GM19438 (cell line): ENCODE measurements at regions not wholly inside any gene's neighbourhood (a gene's known extent, or its start where the extent isn't known, plus 50 kb on each side); places are given as distances from the start of the nearest gene placed in this dataset.

Source experiments
- ATAC-seq: cut with Tn5 transposase; IDR thresholded peaks from one replicate; pipeline ENCODE4 v1.9.1; 2021; ENCODE audit warnings: low read depth; ENCODE audit not compliant: unreplicated experiment

DNA sequence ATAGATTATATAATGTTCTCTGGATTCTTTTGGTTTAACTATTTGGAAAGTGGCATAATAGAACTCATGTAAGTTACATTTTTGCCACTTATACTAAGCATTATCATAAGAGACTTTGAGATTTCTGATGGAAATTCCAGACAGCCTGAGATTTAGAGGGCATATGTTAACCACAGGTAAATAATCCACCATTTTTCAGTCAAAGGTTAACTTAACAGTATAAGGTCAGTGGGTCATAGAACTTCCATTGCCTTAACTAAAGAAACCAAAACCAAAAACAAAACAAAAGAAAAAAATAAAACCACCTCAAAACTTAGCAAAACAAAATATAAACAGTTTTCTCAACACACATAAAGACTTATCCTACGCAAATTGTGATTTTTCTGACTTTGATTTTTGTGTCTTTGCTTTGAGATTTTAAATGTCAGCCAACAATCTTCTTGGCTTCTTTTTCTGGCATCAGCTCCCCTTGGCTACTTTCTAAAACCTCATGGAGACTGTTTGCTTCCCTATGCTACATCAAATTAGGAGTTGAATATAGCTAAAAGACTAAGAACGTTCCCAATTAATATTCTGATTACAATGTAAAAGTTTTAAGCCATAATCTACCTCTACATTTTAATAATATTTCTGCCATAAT is 430.1 kb upstream of the DAB2 start:
- ATAC-seq, result no peak

DNA sequence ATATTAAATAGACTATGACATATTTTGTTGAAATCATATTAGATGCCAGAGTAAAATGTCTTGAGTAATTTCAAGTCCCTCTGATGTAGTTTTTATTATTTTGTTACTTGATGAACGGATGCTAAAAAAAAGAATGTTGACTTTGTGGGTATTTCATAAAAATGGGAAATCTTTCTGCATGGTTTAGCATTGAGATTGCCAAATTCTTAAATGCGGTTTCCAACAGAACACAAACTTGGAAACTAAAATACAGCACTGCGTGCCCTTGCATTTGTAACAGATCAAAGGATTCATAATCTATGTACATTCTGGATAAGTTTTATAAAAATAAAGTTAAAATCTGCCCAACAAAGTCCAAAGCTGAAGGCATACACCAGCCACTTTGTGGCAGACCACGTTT is 425.5 kb upstream of the DAB2 start:
- ATAC-seq, result no peak

GRCh38 chr5:39846144-39846543 is 421.4 kb upstream of the DAB2 start:
- ATAC-seq, result no peak

DNA sequence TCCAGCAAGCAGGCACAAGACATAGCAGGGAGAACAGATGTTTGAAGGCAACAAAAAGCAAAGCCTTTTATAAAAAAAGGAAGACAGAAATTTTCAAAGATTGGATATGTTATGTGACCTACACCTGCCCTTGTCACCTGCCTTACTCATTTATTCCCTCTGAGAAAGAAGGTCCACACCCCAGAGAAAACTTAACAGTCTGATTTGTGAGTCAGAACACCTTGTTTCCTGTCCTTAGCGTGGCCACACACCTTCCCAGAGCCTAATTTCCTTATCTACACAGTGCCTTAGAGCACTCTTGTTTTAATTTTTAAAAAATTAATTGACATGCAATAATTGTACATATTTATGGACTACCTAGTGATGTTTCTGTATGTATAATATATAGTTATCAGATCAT is 419.0 kb upstream of the DAB2 start:
- no peak for ATAC-seq

DNA sequence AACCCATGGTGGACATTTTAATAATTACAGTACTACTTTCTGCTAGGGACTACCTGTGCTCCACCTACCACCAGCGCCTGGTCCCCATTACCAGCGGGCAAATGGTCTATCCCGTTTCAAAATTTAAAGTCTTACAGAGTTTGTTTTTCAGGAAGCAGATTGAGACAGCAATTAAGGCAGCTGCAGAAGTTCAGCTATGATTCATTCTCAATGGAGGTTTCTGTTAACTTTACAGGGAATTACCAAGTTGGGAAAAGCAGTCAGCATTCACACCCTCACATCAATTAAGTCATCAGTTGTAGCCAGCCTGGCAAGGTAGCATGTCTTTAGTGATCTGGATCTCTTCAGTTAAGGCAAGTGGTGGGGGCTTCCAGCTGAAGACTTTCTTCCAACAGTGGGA is 410.6 kb upstream of the DAB2 start:
- no peak for ATAC-seq

GRCh38 chr5:39829441-39829840 is 404.7 kb upstream of the DAB2 start:
- no peak for ATAC-seq

DNA sequence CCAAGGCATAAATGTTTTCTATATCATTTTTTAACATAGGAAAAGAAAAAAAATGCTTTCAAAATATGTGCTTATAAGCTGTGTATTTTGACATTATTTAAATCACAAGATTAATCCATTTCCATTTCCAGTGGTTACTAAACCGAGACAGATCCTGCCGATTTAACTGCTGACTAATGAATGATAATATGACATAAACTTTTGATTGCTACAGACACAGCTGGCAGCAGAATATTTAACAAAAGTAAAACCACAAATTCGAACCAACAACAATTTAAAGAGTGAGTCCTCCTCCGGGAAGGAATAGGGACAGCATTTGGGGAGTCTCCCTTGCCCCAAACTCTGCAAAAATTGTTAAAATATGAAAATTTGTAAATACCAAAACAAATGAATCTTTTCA is 401.3 kb upstream of the DAB2 start:
- ATAC-seq, result no peak

GRCh38 chr5:39825301-39825700 is 400.5 kb upstream of the DAB2 start:
- ATAC-seq, result no peak

- ATAC-seq, result no peak
Measured at GRCh38 chr5:39822020-39822419, 397.2 kb upstream of the DAB2 start.

DNA sequence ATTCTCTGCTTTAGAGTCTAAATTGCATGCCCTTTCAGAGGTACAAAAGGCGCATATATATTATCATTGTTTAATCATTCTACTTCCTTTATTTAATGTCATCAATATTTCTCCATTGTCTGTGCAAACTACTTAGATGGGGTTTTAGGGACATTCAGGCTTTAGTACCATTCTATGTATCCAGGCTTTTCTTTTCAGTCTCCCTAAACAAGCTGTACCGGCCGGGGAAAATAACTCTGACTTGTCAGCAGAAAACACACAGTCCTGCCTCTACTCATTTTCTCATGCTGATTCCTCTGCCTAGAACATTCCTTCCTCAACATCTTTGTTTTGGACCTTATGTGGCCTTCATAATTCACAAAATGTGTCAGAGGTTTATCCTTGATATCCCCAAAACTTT is 392.1 kb upstream of the DAB2 start:
- no peak for ATAC-seq

- ATAC-seq, result no peak
Measured at GRCh38 chr5:39816156-39816845, 391.5 kb upstream of the DAB2 start.

- ATAC-seq, result no peak
Measured at GRCh38 chr5:39815711-39816110, 390.9 kb upstream of the DAB2 start.

- no peak for ATAC-seq
Measured at GRCh38 chr5:39811381-39811780, 386.6 kb upstream of the DAB2 start.

GRCh38 chr5:39808656-39809055 is 383.9 kb upstream of the DAB2 start:
- no peak for ATAC-seq

DNA sequence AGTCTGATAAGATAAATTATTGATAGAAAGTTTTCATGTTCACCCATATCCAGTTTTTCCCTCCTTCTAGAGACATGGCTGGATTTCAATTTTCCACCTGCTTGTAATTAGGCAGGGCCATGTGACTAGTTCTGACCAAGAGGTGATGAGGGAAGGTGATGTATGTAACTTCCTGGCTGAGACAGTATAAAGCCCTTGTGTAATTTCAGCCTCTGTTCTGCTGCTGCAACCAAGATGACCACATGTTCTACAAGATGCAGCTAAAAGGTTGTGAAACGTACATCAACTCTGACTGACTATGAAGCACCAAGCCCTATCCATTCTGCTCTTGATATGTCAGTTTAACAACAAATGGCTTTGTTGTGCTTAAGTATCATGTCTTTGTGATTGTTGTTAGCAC is 376.5 kb upstream of the DAB2 start:
- no peak for ATAC-seq

- no peak for ATAC-seq
Measured at GRCh38 chr5:39800042-39800601, 375.3 kb upstream of the DAB2 start.

DNA sequence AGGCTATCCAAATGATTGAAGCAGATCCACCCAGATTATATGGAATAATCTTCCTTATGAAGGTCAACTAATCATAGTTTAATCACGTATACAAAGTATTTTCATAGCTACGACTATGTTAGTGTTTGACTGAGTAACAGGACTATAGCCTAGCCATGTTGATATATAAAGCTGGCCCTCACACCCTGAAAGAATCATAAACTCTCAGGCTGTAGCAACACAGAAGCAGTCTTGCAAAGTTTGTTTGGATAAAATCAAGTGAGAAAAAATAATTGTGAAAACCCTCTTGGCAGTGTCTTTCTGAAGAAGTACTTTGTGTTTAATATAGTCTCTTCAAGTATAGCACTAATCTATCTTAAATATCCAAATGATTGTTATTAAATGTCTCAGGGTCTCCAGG is 374.5 kb upstream of the DAB2 start:
- ATAC-seq, result no peak

DNA sequence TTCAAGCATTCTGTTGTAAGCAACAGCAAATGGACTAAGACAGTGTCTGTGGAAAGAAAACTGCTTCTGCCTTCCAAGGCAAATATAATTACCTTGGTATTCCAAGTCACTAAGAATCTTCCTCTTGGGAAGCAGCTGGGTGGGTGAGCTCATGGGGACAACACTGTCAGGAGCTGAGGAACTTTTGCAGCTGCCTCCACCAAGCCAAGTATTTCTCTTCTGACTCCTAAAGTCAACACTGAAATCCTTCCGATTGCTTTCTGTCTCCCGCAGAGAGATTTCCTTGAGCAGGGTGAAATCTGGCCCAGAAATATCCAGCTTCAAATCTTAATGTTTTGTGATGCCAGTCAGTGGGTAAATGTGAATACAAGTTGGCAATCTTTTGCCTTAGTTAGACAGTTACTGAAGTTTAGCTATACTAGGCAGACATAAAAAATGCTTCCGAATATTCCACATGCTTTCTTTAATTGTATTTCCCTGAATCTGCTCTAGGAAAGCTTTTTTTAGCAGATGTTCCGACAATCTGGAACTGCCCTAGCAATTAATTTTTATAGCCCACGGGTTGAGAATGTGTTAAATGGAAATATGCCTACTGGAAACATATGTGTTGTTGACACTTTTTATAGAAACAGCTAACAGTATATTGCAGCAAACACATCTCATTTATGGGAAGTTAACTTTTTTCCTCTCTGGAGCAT is 369.9 kb upstream of the DAB2 start:
- no peak for ATAC-seq

- ATAC-seq, result no peak
Measured at GRCh38 chr5:39785410-39785809, 360.6 kb upstream of the DAB2 start.

DNA sequence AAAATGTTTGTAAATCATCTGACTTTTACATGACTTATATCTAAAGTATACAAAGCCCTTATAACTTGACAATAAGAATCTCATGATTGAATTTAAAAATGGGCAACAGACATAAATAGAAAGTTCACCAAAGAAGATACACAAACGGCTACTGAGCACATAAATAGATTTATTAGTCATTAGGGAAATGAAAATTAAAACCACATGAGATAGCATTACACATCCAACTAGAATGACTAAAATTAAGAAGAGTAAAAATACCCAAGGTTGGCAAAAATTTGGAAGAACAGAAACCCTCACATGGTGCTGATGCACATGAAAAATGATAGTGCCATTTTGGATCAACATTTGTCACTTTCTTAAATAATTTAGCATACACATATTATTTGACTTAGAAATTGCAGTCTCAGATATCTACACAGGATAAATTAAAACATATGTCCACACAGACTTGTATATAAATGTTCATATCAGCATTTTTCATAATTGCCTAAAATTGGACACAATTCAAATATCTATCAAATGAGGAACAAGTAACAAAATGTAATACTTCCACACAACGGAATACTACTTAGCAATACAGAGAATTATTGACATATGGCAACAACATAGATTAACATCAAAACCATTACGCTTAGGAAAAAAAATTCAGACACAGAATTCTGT is 359.1 kb upstream of the DAB2 start:
- no peak for ATAC-seq

GRCh38 chr5:39780347-39780746 is 355.6 kb upstream of the DAB2 start:
- ATAC-seq, result no peak
